GM10266 (cell line): ENCODE measurements at regions not wholly inside any gene's neighbourhood (a gene's known extent, or its start where the extent isn't known, plus 50 kb on each side); places are given as distances from the start of the nearest gene placed in this dataset.

Experiments used
- DNase-seq: peaks from one replicate; pipeline ENCODE4 v3.0.0; 2012; ENCODE audit errors: extremely low spot score
- TF ChIP-seq, protein P1 (sequence below): IDR thresholded peaks from 2 replicates; pipeline ENCODE4 v1.5.1; 2012; ENCODE audit warnings: mild to moderate bottlenecking, low read depth; ENCODE audit not compliant: control insufficient read depth, insufficient read depth; ENCODE audit errors: missing control alignments

DNA sequence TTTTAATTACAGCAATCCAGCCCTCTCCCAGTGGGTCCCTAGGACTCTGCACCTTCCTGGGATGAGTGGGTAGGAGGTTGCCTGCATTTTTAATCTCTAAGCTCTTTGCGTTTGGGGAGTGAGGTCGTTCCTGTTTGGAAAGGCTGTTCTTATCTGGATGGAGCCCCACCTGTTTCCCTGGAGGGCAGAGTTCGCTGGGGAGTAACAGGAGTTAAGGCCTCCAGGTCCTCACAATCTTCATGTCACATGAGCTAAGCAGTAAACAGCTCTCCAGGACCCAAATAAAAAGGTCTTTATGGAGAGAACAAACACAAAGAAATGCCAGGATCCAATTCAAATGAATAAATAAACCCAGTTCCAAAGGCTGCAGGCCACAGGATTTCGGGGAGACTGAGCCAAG lies 56.0 kb upstream of the RFLNA start:
- DNase-seq = no peak
- TF ChIP-seq, protein P1, sequence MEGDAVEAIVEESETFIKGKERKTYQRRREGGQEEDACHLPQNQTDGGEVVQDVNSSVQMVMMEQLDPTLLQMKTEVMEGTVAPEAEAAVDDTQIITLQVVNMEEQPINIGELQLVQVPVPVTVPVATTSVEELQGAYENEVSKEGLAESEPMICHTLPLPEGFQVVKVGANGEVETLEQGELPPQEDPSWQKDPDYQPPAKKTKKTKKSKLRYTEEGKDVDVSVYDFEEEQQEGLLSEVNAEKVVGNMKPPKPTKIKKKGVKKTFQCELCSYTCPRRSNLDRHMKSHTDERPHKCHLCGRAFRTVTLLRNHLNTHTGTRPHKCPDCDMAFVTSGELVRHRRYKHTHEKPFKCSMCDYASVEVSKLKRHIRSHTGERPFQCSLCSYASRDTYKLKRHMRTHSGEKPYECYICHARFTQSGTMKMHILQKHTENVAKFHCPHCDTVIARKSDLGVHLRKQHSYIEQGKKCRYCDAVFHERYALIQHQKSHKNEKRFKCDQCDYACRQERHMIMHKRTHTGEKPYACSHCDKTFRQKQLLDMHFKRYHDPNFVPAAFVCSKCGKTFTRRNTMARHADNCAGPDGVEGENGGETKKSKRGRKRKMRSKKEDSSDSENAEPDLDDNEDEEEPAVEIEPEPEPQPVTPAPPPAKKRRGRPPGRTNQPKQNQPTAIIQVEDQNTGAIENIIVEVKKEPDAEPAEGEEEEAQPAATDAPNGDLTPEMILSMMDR = no peak

DNA sequence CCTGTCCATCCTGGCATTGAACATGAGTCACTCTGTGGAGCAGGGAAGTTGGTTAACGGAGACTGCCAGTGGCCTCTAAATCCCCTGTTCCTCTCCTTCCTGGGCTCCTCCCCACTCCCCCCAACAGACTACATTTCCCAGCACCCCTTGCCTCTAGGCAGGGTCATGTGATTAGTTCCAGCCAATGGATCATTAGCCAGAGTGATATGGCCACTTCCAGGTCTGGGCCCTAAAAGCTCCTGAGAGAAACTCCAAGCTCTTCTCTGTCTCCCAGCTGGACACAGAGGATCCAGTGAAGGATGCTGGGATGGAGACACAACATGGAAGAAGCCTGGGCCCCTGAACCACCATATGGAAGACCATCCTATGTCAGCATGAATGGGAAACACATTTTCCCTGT lies 54.4 kb upstream of the RFLNA start:
- DNase-seq = peak; percentile 24
- TF ChIP-seq, protein P1 = no peak

- no peak for DNase-seq
- TF ChIP-seq, protein P1 = no peak
These were observed 52.9 kb upstream of the RFLNA start for GRCh38 chr12:124241776-124242528.

DNA sequence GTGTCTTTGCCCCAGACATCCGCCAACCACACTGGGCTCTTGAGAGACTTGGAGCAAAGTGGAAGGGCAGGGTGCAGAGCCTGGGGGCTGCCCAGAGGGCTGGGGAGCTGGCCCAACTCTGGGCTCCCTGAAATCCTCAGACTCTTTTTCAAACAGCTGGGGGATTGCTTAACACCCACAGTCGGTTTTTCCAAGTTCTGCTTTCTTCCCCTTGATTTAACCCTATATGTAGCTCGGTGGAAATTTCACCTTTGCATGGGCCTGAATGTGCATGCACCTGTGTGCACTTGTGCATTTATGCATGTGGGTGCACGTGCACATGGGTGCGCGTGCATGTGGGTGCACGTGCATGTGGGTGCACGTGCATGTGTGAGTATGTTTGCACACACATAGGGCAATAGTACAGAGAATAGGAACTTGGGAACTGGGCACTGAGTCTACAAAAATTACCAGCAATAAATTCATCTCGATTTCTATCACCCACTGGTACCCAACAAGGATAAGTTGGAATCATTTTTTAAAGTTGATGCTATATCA lies 52.3 kb upstream of the RFLNA start:
- no peak for DNase-seq
- TF ChIP-seq, protein P1 = no peak

DNA sequence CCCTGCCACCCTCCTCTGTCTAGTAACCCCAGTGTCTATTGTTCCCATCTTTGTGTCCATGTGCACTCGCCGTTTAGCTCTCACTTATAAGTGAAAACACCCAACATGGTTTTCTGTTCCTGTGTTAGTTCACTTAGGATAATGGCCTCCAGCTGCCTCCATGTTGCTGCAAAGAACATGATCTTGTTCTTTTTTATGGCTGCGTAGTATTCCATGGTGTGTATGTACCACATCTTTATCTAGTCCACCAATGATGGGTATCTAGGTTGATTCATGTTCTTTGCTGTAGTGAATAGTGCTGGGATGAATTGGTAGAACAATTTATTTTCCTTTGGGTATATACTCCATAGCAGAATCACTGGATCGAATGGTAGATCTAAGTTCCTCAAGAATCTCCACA lies 51.0 kb upstream of the RFLNA start:
- DNase-seq = no peak
- TF ChIP-seq, protein P1 = no peak
